ENCODE measurements at regions not wholly inside any gene's neighbourhood (a gene's known extent, or its start where the extent isn't known, plus 50 kb on each side); places are given as distances from the start of the nearest gene placed in this dataset.

- no peak for DNase-seq
Measured at GRCh38 chr4:124786634-124787033, 74.1 kb upstream of the ANKRD50 start.

DNA sequence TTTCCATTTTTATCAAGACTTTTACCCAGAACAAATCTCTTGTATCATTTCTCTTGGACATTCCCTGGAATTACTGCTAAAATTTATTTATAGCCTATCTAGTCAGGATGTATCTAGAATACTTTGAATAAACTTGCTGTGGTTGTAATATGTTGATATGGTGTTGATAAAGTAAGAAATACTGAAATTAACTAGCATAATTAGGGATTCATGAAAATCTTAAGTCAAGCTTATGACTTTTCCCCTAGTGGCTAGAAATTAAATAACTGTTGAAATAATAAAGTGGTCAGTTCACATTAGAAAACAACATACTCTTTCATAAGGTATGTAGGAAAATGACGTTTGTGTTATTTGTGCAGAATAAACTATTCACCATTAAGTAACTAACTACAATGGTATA lies 73.1 kb upstream of the ANKRD50 start:
- DNase-seq: no peak

- DNase-seq: no peak
Measured at GRCh38 chr4:124783847-124784246, 71.3 kb upstream of the ANKRD50 start.

GRCh38 chr4:124777007-124777406 lies 64.5 kb upstream of the ANKRD50 start:
- DNase-seq: no peak

DNA sequence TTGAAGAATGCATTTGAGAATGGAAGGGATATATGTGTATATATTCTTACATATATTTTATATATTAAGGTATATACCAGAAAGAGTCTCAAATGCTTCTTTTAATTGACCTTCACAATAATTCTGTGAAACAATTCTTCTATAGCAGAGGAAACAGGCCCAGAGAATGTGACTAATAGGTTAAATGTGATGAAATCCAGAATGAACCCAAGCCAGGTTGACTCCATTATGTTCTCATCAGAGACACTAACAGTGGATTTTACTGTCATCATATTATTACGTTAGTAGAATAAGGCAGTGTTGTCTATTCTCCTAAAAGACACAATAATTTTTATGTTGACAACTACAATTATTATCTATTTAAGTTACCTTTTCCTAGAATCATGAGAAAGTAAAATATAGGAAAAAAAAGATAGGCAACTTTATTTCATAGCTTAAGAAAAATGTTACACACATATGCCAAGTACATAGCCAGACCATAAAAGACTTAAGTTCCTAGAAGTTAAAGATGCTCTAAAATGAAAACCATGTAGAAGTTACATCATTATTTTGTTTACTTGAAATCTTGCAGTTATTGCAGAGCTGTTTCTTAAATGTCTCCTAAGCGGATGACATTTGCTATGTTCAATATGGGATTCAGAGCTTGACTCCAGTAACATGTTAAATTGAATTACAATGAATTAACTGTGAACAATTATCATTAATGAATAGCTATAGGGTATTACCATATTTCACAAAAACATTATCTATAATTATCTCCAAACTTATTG lies 56.2 kb upstream of the ANKRD50 start:
- no peak for DNase-seq

DNA sequence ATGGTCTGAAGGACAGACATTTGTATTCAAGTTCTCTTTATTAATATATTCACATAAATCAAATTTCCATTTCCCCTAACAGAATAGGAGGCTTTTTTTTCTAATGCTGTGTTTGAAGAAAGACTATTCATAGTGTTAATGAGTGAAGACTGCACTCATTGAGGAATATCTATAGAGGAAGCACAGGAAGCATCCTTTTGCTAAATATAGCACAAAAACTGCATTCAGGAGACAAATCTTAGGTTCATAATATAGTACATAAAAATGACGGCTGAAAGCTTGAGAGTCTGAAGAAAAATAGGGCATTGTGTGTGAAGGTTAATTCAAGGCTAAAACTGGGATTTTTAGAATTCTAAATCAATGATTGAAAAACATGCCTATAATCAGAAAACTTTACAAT lies 50.4 kb upstream of the ANKRD50 start:
- DNase-seq: no peak

All from midbrain (tissue), 1 donor.